ENCODE measurements at regions not wholly inside any gene's neighbourhood (a gene's known extent, or its start where the extent isn't known, plus 50 kb on each side); places are given as distances from the start of the nearest gene placed in this dataset.

GRCh38 chr14:58731465-58732293 is 93.9 kb downstream of the DACT1 start:
- peak; percentile 48 to 86 (median 78) for DNase-seq

GRCh38 chr14:58732387-58732786 is 94.6 kb downstream of the DACT1 start:
- DNase-seq: no peak

GRCh38 chr14:58733451-58734208 is 95.9 kb downstream of the DACT1 start:
- no peak for DNase-seq

GRCh38 chr14:58735596-58735995 is 97.8 kb downstream of the DACT1 start:
- peak; percentile 33 to 61 (median 52) for DNase-seq

- no peak for DNase-seq
Observed at GRCh38 chr14:58736606-58737005, 98.8 kb downstream of the DACT1 start.

GRCh38 chr14:58737511-58737910 is 99.7 kb downstream of the DACT1 start:
- DNase-seq: no peak

GRCh38 chr14:58738189-58738836 is 100.6 kb downstream of the DACT1 start:
- DNase-seq: peak; percentile 44 to 57 (median 51)

- no peak for DNase-seq
Observed at GRCh38 chr14:58738876-58739275, 101.1 kb downstream of the DACT1 start.

- no peak for DNase-seq
Observed at GRCh38 chr14:58739674-58740073, 101.9 kb downstream of the DACT1 start.

- DNase-seq: no peak
Observed at GRCh38 chr14:58740379-58740935, 102.7 kb downstream of the DACT1 start.

GRCh38 chr14:58744801-58745394 is 107.1 kb downstream of the DACT1 start:
- no peak for DNase-seq

- DNase-seq: no peak
Observed at GRCh38 chr14:58746261-58746660, 108.5 kb downstream of the DACT1 start.

- DNase-seq: no peak
Observed at GRCh38 chr14:58746701-58747100, 108.9 kb downstream of the DACT1 start.

GRCh38 chr14:58747181-58747580 is 109.4 kb downstream of the DACT1 start:
- peak; percentile 76 to 91 (median 90) for DNase-seq

- peak; percentile 35 to 55 (median 52) for DNase-seq
Observed at GRCh38 chr14:58748251-58748650, 110.5 kb downstream of the DACT1 start.

- peak; percentile 76 to 89 (median 87) for DNase-seq
Observed at GRCh38 chr14:58749066-58749669, 111.4 kb downstream of the DACT1 start.

- no peak for DNase-seq
Observed at GRCh38 chr14:58750321-58751269, 112.8 kb downstream of the DACT1 start.

GRCh38 chr14:58751788-58752187 is 114.0 kb downstream of the DACT1 start:
- no peak for DNase-seq

- no peak for DNase-seq
Observed at GRCh38 chr14:58752289-58752688, 114.5 kb downstream of the DACT1 start.

- peak; percentile 66 to 77 (median 69) for DNase-seq
Observed at GRCh38 chr14:58752771-58753201, 115.0 kb downstream of the DACT1 start.

Data from suppressor macrophage treated with lipopolysaccharide for 1 hour (primary cell).